Fibroblast of peridontal ligament (primary cell): ENCODE measurements at regions not wholly inside any gene's neighbourhood (a gene's known extent, or its start where the extent isn't known, plus 50 kb on each side); places are given as distances from the start of the nearest gene placed in this dataset.

ENCODE experiments used
- DNase-seq: peaks from one replicate; pipeline ENCODE4 v3.0.0-alpha.2; 2010; ENCODE audit errors: extremely low read depth

GRCh38 chr3:118036215-118036614 lies 998.4 kb downstream of the IGSF11 start:
- no peak for DNase-seq

DNA sequence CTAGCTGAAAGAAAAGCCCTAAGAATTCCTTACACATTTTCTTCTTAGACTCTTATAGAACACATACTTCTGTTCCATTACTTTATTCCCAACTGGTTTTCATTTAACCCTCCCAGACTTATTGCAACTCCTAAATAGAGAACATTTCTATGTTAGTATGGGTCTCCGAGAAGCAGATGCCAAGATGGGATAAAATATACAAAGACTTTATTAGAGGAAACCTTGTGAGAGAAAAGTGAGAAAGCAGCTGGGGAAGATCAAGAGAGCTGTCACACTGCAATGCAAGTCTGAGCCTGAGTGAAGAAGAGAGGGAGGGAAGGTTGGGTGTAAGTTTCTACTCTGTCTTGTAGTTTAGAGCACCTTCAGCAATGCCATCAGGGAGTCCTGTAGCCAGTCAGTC lies 979.3 kb downstream of the IGSF11 start:
- peak; percentile 54 for DNase-seq

DNA sequence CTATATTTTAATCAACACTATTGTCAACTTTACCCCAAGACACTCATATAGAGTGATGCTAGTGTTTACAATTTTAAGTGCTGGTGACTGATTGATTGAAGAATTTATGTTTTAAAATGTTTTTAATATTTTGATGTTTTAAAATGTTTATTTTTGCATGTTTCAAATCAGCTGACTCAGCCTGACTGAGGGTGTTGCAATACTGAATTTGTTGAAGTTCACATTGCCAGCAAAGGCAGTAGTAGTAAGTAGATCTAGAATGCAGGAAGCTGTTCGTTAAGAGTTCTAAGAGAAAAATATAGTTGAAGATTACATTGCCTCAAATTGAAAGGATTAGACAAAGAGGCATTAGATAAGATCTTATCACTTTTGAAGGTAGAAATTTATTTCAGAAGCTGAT lies 977.6 kb downstream of the IGSF11 start:
- DNase-seq = peak; percentile 58

DNA sequence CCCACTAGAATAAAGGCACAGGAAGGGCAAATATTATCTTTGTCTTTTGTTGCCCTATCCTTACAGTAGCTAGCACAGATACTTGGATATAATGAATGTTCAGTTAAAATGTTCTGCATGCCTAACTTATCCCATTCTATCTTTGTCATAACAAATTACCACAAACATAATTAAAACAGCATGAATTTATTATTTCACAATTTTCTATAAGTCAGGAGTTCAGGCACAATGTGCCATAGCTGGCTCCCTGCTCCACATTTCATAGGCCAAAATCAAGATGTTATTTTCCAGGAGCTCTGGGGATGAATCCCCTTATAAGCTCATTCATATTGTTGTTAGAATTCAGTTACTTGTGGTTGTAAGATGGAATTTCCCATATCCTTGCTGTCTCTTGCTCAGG lies 975.5 kb downstream of the IGSF11 start:
- DNase-seq = peak; percentile 67

DNA sequence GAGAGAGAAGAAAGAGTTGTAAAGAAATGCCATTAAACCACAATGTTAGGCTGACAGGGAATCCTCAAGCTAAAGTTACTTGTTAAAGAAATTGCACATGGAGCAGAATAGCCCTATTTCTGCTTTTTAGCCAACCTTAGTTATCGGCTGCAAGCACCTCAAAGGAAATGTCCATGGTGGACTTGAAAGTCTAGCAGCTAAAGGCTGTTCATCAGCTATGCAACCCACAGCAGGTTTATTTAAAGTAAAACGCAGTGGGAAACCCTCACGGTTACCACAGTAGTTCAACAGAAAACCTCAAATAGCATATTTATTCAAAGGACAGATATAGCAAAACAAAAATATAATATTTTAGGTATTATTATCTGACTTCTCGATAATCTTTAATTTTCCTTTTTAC lies 967.2 kb downstream of the IGSF11 start:
- no peak for DNase-seq

DNA sequence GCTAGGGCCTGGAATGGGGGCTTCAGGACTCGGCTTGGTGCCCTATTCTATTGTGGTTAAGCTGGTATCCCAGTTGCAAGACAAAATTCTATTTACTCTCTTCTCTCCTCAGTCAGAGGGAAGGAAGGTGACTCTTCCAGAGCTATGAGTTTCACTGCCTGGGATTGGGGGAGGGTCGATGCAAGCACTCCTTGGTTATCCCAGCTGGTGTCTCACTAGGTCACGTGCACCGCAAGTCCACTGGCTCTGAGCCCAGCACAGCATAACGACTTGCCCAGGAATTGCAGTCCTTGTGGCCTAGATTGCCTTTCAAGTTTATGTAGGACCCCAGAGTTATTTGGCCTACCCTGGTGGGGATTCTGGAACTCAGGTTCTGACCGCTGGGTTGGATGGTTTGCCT lies 958.8 kb downstream of the IGSF11 start:
- DNase-seq = no peak

- no peak for DNase-seq
Measured at GRCh38 chr3:118077332-118077731, 957.3 kb downstream of the IGSF11 start.

DNA sequence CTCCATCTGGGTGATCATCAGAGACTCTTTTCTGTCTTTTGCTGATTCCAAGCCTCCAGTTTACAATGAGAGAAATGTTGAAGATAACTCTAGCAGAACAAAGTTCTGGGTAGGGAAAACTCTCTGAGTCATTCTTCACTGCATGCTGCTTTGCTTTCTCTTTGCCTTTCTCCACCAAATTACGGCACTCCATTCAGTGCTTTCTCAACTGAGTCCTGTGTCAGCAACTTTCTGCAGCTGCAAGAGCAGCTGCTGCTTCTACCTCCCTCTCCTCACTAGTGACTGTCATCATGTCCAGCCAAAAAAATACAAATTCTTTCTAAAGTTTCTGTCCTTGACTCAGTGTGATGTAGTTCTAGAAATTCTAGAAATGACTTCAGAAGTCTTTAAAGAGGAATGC lies 953.8 kb downstream of the IGSF11 start:
- peak; percentile 36 for DNase-seq

GRCh38 chr3:118088696-118089095 lies 946.0 kb downstream of the IGSF11 start:
- no peak for DNase-seq

DNA sequence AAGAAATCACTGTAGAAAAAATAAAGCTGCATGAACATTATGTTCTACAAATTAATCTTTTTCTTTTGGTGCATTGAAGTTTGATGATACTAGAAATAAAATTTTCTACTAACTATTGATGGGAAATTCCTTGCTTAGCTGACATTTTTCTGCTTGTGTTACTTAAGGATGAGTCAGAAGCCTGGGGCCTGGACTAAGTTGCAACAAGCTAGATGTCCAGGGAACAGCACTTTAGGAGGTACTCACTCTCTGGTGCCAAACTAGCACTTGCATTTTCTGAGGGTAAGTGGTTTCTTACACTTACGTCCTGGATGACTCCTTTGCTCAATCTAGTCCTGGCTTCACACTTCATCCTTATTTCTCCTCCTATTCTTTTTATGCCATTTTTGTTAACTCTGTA lies 945.1 kb downstream of the IGSF11 start:
- DNase-seq = peak; percentile 46

DNA sequence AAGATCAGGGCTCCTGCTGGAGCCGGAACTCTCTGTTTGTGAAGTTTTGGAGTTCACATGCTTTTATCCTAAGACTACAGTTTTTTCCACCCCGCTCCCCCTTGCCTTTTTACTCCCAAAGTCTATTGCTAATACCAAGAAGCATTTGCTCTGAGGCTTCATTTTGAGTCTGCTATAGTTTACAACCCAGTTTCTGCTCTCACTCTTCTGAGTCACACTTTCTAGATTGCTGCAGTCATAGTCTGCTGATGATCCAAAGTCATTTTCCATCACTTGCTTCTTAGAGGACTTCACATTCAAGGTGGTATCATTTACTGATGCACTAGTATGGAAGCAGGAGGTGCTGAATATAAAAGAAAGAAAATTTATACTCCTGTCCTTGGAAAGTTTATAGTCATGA lies 937.4 kb downstream of the IGSF11 start:
- DNase-seq = no peak

DNA sequence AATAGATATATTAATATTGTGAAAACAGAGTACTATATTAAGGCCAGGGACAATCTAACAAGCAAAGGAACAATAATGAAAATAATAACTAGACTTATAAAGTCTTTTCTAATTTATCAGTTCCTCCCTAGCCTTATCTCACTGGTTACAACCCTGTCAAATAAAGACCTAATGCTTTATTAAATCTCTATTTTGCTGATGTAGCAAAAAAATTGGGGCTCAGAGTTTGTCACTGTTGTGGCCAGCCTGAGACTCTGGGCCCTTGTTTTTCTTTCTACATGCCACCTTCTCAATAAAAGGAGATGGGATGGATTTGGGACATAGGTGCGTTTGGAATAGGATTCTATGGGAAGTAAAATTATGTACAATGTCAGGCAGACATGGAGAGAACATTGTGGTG lies 937.0 kb downstream of the IGSF11 start:
- no peak for DNase-seq

DNA sequence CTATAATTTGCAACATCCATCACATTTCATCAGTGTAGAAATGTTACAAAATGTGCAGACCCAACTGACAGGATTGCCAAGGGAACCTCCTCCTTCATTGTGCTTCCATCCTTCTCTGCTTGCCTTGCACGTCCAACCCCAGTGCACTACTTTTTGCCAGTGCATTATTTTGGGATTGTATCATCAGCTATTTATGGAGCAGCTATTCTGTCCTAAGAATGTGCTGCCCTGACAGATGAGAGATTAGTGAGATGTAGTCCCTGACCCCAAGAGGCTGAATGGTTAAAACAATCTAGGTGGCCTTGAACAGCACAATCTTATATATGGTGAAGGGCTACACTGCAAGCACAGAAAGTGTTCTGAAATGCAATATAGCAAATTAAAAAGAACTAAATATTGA lies 935.8 kb downstream of the IGSF11 start:
- no peak for DNase-seq

DNA sequence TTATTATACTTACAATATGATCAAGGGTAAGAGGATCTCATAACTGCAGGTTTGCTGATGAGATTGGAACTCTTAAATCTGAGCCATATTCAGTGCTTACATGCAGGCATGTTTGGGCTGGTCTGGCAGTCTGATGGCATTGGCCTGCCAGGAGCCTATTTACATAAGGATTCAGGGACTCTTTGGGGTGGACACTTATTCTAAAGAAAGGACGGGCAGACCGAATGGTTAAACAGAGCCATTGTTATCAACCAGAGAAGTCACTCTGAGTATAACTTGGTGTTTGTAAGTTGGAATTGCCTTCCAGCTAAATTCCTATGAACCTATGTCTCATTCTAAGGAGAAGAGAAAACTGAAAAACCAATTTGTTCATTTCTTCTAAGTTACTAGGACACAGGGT lies 932.8 kb downstream of the IGSF11 start:
- no peak for DNase-seq

DNA sequence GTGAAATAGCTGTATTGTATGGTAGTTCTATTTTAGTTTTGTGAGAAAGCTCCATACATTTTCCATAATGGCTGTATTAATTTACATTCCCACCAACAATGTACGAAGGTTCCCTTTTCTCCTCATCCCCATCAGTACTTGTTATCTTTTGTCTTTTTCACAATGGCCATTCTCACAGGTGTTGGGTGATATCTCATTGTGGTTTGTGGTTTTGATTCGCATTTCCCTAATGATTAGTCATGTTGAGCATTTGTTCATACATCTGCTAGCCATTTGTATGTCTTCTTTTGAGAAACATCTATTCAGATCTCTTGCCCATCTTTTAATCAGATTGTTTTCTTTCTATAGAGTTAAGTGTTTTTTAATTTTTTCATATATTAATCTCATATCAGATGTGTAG lies 931.9 kb downstream of the IGSF11 start:
- no peak for DNase-seq

GRCh38 chr3:118108201-118108600 lies 926.4 kb downstream of the IGSF11 start:
- DNase-seq = no peak

- DNase-seq = no peak
Measured at GRCh38 chr3:118108769-118109168, 925.9 kb downstream of the IGSF11 start.

DNA sequence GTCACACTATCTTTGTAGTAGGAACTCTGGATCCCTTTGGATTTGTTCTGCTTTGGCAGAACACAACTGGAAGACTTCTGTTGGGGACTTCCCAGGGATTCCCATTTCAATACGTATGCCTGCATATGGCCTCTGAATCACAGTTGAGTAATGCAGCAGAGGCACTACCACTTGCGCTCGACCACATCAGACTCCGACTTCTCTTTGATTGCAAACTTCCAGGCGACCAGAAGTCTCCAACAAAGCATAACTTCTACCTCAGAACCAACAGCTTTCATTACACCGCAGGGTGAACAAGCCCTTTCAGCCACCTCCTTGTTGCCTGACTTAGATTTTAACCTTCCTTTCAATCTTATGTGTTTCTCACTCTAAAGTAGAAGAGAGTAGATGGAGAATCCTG lies 924.4 kb downstream of the IGSF11 start:
- peak; percentile 3 for DNase-seq

GRCh38 chr3:118116991-118117390 lies 917.7 kb downstream of the IGSF11 start:
- no peak for DNase-seq

DNA sequence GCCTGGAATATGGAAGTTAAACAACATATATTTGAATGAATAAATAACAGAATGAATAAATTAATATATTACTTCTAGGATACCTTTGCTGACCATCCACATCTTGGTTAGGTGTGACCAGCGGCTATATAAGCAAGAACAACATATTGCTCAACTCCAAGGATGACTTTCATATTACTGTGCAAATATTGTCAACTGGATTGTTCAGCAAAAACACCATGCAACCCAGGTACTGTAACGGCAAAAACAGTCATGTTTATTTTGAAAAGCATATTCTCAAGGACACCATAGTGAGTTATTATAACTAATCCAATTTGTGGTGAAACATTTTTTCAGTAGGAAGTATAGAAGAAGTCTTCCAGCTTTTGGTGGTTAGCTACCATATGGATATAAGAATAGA lies 907.9 kb downstream of the IGSF11 start:
- no peak for DNase-seq

- no peak for DNase-seq
Measured at GRCh38 chr3:118127992-118128391, 906.7 kb downstream of the IGSF11 start.

- DNase-seq = peak; percentile 85
Measured at GRCh38 chr3:118128886-118129285, 905.8 kb downstream of the IGSF11 start.

DNA sequence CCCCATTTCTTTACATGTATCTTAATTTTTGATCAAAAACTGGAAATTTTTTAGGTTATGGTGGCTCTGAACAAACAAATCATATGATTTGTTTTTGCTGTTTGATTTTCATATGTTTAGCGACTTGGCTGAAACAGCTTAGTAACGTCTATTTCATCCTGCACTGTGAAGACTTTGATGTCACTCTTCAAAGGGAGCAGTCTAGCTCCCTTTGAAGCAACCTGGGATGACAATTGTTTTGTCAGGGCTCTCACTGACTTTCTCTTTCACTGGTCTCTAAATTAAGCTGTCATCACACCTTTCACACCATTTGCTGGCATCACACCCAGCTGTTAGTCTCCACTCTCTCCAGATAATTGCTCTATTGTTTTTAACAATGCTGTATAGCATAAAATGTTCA lies 896.9 kb downstream of the IGSF11 start:
- DNase-seq = no peak

- no peak for DNase-seq
Measured at GRCh38 chr3:118144919-118145318, 889.7 kb downstream of the IGSF11 start.
